Colonic mucosa (tissue), 4 donors: ENCODE measurements at regions not wholly inside any gene's neighbourhood (a gene's known extent, or its start where the extent isn't known, plus 50 kb on each side); places are given as distances from the start of the nearest gene placed in this dataset.
A peak's percentile ranks its signal among the peaks of the same experiment; 100 is the strongest.

Source experiments
- DNase-seq: peaks from one replicate; pipeline ENCODE4 v3.0.0-alpha.2; 2020
- H3K27ac ChIP-seq: fragments of 200-600 bp; one replicate; pipeline ENCODE4 v1.8.0; 2021
- H3K27me3 ChIP-seq: fragments of 200-600 bp; one replicate; pipeline ENCODE4 v1.8.0; 2021
- H3K36me3 ChIP-seq: fragments of 200-600 bp; one replicate; pipeline ENCODE4 v1.8.0; 2021
- H3K4me1 ChIP-seq: fragments of 200-600 bp; one replicate; pipeline ENCODE4 v1.8.0; 2021; ENCODE audit warnings: mild to moderate bottlenecking
- H3K4me3 ChIP-seq: fragments of 200-600 bp; one replicate; pipeline ENCODE4 v1.8.0; 2021
- H3K9ac ChIP-seq, 2 donors: one replicate each; pipeline ENCODE4 v1.7.0; 2013; ENCODE audit warnings: control low read depth in 2 of 2, low read depth in 2 of 2, low read length in 2 of 2
- H3K9me3 ChIP-seq: fragments of 200-600 bp; one replicate; pipeline ENCODE4 v1.8.0; 2021
- intact Hi-C: fragments of 100-400 bp; cut with DNase I; formaldehyde crosslinking; loops from one replicate; pipeline ENCODE4 v1.14.1; 2022
- TF ChIP-seq, protein P1 (sequence below): fragments of 200-600 bp; IDR thresholded peaks from one replicate; pipeline ENCODE4 v1.8.0; 2022; ENCODE audit warnings: antibody characterized with exemption, mild to moderate bottlenecking
- donor health status: healthy.
- donor health status: DM: no; HTN: no; CAD: no.
- donor health status: DM: no; HTN: no; CAD: no.

GRCh38 chr12:45124485-45125155 lies 73.7 kb upstream of the DBX2 start:
- no peaks in the 10 kb centered on the region for H3K27me3 ChIP-seq
- no peaks in the 10 kb centered on the region for H3K36me3 ChIP-seq
- H3K27ac ChIP-seq: no peak overlapping the region
- intact Hi-C loops: no loop called here
- no peak overlapping the region for H3K9ac ChIP-seq
- H3K4me1 ChIP-seq: no peaks in the 10 kb centered on the region
- TF ChIP-seq, protein P1, sequence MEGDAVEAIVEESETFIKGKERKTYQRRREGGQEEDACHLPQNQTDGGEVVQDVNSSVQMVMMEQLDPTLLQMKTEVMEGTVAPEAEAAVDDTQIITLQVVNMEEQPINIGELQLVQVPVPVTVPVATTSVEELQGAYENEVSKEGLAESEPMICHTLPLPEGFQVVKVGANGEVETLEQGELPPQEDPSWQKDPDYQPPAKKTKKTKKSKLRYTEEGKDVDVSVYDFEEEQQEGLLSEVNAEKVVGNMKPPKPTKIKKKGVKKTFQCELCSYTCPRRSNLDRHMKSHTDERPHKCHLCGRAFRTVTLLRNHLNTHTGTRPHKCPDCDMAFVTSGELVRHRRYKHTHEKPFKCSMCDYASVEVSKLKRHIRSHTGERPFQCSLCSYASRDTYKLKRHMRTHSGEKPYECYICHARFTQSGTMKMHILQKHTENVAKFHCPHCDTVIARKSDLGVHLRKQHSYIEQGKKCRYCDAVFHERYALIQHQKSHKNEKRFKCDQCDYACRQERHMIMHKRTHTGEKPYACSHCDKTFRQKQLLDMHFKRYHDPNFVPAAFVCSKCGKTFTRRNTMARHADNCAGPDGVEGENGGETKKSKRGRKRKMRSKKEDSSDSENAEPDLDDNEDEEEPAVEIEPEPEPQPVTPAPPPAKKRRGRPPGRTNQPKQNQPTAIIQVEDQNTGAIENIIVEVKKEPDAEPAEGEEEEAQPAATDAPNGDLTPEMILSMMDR: no peak
- H3K4me3 ChIP-seq: no peak overlapping the region
- DNase-seq: no peak
- H3K9me3 ChIP-seq: no peaks in the 10 kb centered on the region

DNA sequence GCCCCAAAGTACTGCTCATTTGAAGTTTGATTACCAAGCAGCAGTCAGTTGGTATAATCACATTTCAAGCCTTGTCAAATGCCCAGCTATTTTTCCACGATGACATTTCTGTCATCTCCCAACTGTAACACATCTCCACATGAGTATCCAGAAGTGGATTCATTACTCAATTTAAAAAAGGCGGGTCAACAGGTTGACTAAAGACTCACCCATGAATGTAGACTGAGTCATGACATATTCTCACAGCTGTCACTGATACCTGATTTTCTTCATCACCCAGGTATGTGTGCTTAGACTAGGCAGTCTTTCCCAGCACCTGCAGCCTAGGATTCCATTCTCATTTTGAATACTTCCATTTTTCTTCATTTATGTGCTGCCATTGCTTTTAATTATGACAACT lies 75.1 kb upstream of the DBX2 start:
- no peak for DNase-seq
- H3K27me3 ChIP-seq: no peaks in the 10 kb centered on the region
- H3K36me3 ChIP-seq: no peaks in the 10 kb centered on the region
- TF ChIP-seq, protein P1: no peak
- intact Hi-C loops: no loop called here
- H3K9ac ChIP-seq: no peak overlapping the region
- H3K27ac ChIP-seq: no peak overlapping the region
- H3K4me1 ChIP-seq: no peaks in the 10 kb centered on the region
- no peaks in the 10 kb centered on the region for H3K9me3 ChIP-seq
- H3K4me3 ChIP-seq: no peak overlapping the region

DNA sequence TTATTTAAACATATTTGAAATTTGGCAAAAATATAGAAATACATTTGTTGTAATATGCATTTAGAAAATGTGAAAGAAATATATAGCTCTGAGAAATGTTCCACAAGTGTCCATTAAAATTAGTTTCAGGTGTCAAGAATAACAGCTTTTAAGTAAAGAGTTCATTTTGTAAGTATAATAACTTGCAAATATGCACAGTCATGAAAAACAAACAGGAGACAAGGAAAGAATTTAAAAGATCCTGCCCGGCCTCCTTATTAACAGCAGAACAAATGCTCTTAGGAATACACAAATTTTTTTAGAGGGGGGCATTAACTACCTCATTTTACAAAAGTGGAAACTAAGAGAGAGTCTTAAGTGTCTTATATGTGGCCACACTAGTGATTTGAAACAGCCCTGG lies 77.7 kb upstream of the DBX2 start:
- intact Hi-C loops: no loop called here
- Histone ChIP-seq H3K4me3 (no peak overlapping the region), H3K36me3 (no peaks in the 10 kb centered on the region), H3K9ac (no peak overlapping the region), H3K9me3 (no peaks in the 10 kb centered on the region), H3K4me1 (no peaks in the 10 kb centered on the region), H3K27me3 (no peaks in the 10 kb centered on the region), H3K27ac (no peak overlapping the region)
- no peak for DNase-seq
- TF ChIP-seq, protein P1: no peak

DNA sequence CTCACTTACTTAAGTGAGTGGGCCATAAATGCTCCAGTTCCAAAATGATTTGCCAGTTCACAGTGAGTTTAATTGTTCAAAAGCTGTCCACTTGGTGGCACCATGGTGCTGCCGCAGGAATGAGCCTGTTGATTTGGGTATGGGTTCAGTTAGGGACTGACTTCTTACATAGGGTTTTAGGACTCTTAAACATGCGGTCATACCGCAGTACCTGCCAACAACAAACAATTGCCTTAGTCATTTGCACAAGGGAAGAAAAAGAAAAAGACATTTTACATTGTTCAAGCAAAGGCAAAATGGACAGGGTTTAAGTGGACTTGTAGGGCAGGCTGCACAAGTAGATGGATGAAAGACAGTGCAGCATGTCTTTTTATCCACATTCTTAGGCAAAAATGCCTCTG lies 80.0 kb upstream of the DBX2 start:
- no peak overlapping the region for H3K27ac ChIP-seq
- DNase-seq: peak; percentile 41
- TF ChIP-seq, protein P1: peak; percentile 26
- no peaks in the 10 kb centered on the region for H3K36me3 ChIP-seq
- no peaks in the 10 kb centered on the region for H3K9me3 ChIP-seq
- H3K4me3 ChIP-seq: no peak overlapping the region
- no peak overlapping the region for H3K9ac ChIP-seq
- H3K4me1 ChIP-seq: no peaks in the 10 kb centered on the region
- no peaks in the 10 kb centered on the region for H3K27me3 ChIP-seq
- intact Hi-C loops: no loop called here

DNA sequence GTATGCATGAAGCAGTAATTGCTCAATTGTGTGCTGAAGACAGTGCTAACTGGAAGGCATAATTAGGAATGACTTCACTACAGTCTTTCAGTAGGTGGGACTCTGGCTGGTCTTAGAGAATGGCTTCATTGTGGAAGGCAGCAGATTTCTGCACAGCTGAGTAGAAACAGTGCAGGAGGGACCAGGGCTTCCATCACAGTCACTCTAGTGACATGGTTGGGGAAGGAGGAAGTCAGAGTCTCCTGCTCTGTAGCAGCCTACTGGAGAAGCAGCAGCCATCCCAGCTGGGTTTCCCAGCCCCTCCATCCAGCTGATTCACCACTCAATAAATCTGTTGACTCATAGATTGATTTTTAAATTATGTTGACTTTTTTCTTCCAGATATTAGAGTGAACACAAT lies 80.6 kb upstream of the DBX2 start:
- Histone ChIP-seq H3K36me3 (no peaks in the 10 kb centered on the region), H3K9ac (no peak overlapping the region), H3K4me1 (no peaks in the 10 kb centered on the region), H3K9me3 (no peaks in the 10 kb centered on the region), H3K4me3 (no peak overlapping the region), H3K27ac (no peak overlapping the region), H3K27me3 (no peaks in the 10 kb centered on the region)
- TF ChIP-seq, protein P1: no peak
- intact Hi-C loops: no loop called here
- no peak for DNase-seq
